ENCODE measurements at regions not wholly inside any gene's neighbourhood (a gene's known extent, or its start where the extent isn't known, plus 50 kb on each side); places are given as distances from the start of the nearest gene placed in this dataset.
"Not testable (repeated sequence)": the region's sequence is repeated elsewhere in the genome, so short reads cannot be mapped to it uniquely, and the experiment has no call there.

DNA sequence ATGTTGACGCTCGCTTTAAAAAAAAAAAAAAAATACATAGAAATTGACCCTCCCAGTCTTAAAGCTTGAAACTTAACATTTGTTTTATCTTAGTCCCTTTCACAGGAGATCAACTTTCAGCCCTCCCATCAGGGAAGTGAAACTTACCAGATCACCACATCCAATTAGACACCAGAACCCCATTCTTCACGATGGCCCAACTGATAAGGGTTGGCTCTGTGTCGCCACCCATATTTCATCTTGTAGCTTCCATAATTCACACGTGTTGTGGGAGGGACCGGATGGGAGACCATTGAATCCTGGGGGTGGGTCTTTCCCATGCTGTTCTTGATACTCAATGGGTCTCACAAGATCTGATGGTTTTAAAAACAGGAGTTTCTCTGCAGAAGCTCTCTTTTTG, 629.4 kb upstream of the KCND2 start:
- no peak for DNase-seq

GRCh38 chr7:119647286-119647685, 625.7 kb upstream of the KCND2 start:
- no peak for DNase-seq

- DNase-seq, result not testable (repeated sequence)
Observed at GRCh38 chr7:119648752-119649151, 624.2 kb upstream of the KCND2 start.

- DNase-seq, result no peak
Observed at GRCh38 chr7:119660080-119660479, 612.9 kb upstream of the KCND2 start.

DNA sequence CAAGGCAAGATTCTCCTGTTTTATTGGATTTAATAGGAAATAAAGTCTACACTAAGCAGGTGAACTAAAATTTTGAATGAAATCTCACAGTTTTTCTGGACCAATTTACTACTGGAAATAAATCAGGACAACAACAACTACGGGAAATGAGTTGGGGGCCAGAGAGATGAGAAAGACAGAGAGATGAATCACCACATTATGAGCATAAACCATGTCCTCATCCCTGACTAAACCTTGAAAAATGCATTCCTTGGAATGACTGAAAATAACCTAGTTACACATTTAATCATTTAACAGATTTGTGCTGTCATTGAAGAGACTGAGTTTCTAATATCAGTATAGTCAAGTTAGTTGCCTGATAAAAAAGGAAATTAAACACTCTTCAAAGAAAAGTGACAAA, 608.4 kb upstream of the KCND2 start:
- no peak for DNase-seq

- no peak for DNase-seq
Observed at GRCh38 chr7:119665796-119666195, 607.2 kb upstream of the KCND2 start.

DNA sequence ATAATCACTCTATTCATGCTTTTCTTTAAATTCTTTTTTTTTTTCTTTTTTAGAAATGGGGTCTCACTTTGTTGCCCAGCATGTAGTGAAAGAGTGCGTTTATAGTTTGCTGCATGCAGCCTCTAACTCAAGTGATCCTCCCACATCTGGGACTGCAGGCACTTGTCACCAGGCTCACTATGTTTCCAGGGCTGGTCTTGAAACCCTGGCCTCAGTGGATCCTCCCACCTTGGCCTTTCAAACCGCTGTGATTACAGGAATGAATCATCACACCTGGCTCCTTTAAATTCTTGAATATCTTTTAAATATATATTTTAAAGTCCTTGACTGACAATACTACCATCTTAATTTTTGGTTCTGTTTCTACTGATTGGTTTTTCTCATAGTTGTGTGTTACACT, 591.6 kb upstream of the KCND2 start:
- DNase-seq, result no peak

GRCh38 chr7:119684763-119685162, 588.2 kb upstream of the KCND2 start:
- no peak for DNase-seq

DNA sequence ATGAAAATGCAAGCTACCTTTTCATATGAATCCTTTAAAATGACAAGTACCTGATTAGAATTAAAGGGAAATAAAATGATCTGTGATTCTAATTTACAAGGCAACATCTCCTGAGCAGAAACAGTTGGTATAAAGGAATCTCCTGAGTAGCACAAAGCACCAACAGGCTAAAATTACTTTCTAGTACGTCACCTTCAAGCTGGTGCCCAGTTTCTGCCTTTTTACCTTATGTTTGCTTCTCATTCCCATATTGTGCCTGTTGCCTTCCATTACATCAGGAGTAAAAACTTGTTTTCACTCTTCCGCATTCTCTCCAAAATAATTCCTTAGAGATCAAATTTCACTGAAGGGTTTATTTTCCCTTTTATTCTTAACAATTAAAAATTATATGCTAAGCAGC, 587.1 kb upstream of the KCND2 start:
- no peak for DNase-seq

DNA sequence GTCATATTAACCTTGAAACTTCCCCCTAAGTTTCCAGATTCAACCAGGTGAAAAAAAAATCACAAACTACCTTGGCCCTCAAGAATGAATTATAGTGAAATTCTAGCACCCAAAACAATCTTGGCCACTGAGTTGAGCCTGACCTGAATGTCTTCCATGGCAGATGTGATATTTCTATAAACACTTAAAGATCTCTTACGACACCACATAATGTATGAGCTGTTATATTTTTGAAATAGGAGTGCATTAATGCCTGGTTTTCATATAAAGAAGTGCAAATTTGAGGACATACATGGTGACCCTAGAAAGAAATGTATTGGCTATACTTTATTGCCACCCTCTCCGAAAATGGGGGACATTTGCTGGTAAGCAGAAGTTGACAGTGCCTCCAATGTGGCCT, 584.1 kb upstream of the KCND2 start:
- no peak for DNase-seq

DNA sequence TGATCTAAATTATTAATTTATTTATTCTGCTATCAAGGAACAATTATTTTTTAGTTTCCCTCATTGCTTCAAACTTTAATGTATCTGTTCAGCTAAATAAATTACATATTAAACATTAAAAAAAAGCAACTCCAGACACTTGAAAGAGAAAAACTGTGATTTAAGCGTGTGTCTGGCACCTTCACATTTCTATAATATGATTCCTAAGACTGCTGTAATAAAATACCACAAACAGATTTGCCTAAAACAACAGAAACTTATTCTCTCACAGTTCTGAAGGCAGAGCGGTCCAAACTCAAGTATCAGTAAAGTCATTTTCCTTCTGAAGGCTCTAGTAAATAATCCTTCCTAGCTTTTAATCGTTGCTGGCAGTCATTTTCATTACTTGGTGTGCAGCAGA, 580.4 kb upstream of the KCND2 start:
- DNase-seq, result no peak

GRCh38 chr7:119694506-119694905, 578.5 kb upstream of the KCND2 start:
- no peak for DNase-seq

GRCh38 chr7:119696336-119696735, 576.6 kb upstream of the KCND2 start:
- no peak for DNase-seq

GRCh38 chr7:119703895-119704294, 569.1 kb upstream of the KCND2 start:
- no peak for DNase-seq

DNA sequence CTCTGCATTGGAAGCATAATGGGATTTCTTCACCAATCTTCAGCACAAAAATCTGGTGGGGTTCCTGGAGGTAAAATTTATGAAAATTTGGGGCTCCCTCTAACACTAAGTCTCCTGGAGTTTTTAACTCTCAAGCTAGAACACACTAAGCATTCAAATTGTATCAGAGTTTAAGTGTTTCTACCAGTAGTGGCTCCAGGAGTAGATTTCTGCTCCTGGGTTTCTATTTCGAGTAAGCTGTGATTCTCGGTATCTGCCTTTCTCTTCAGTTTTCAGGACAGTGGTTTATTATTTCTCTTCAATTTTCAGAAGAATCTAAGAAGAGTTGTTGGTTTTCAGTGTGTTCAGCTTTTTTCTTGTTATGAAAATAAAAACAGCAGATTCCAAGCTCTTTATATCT, 566.4 kb upstream of the KCND2 start:
- no peak for DNase-seq

GRCh38 chr7:119708891-119709290, 564.1 kb upstream of the KCND2 start:
- no peak for DNase-seq

DNA sequence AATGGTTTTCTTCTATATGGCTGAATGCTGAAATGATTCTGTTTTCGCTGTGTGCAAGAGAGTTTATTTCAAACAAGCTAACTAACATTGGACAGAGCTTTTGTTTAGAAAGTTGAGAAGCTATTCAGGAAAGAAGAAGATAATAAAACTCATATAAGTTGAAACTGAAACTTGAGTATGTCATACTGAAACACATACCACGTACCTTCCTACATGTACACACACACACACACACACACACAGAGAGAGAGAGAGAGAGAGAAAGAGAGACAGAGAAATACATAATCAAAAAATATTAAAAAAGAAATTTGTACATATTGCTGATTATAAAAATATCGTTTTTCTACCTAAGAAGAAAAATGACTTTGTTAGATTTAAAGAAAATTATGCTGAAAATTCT, 561.9 kb upstream of the KCND2 start:
- no peak for DNase-seq

- DNase-seq, result no peak
Observed at GRCh38 chr7:119712886-119713462, 560.0 kb upstream of the KCND2 start.

- DNase-seq, result no peak
Observed at GRCh38 chr7:119713606-119714005, 559.4 kb upstream of the KCND2 start.

DNA sequence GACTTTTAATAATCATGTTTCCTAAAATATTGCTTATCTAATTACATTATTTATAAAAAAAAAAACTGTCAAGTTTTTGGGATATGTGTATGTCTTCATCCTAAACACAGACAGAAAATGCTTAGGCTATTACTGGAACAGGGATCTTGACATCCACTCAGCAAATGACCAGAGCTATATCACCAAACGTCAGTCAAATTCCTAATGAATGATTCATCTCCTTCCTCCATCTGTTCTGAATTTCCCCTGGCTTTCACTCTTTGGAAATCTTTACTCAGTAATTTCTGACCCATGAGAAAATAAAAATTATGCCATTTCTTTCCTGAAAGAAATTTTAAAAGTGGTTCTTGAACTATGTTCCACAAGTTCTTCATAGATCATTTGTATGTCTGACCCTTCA, 552.4 kb upstream of the KCND2 start:
- DNase-seq, result no peak

DNA sequence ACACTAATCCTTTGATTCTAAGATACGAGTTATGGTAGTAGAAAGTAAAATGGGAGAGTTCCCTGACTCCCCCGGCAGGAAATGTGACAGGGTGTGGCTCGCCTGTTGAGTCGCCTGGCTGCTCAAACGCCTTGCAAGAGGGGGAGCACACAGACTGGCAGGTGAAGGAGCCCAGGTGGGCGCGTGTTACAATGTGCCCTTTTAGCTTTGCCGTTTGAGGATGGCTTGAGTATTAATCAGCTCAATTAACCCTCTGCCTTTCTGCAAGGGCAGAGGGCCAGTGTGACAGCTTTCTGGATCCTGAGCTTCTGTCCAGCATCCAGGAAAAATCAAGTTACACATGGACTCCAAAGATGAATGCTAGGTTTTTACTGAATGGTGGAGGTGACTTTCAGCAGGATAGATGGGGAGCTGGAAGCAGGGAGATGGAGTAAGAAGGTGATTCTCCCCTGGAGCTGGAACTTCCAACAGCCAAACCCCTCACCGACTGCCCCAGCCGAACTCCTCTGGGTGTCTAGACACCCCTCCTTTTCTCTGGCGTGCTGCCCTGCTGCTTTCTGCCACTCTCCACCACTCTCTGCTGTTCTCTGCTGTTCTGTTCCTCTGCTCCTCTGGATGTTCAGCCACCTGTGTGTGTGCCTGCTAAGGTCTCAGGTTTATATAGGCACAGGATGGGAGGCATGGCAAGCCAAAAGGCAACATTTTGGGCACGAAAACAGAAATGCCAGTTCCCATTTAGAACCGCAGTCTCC, 548.8 kb upstream of the KCND2 start:
- no peak for DNase-seq

GRCh38 chr7:119733127-119733879, 539.7 kb upstream of the KCND2 start:
- DNase-seq, result no peak

- no peak for DNase-seq
Observed at GRCh38 chr7:119737390-119737789, 535.6 kb upstream of the KCND2 start.

GRCh38 chr7:119745280-119745679, 527.7 kb upstream of the KCND2 start:
- not testable (repeated sequence) for DNase-seq
